H1 (cell line): ENCODE measurements at regions not wholly inside any gene's neighbourhood (a gene's known extent, or its start where the extent isn't known, plus 50 kb on each side); places are given as distances from the start of the nearest gene placed in this dataset.

Source experiments
- PHF8 ChIP-seq: fragments of 200-600 bp; sonication (generic); conservative IDR thresholded peaks from 2 replicates; pipeline ENCODE4 v1.7.1; 2012; ENCODE audit warnings: low read depth, mild to moderate bottlenecking, inconsistent platforms, low read length, moderate library complexity
- SP1 ChIP-seq: IDR thresholded peaks from 2 replicates; pipeline ENCODE4 v1.6.1; 2011; ENCODE audit warnings: low read depth, low read length
- TF ChIP-seq, protein P1 (sequence below): fragments of 300-600 bp; sonication (generic); IDR thresholded peaks from 2 replicates; pipeline ENCODE4 v1.7.1; 2012; ENCODE audit warnings: low read length, moderate library complexity, mild to moderate bottlenecking, inconsistent platforms; ENCODE audit not compliant: insufficient replicate concordance

DNA sequence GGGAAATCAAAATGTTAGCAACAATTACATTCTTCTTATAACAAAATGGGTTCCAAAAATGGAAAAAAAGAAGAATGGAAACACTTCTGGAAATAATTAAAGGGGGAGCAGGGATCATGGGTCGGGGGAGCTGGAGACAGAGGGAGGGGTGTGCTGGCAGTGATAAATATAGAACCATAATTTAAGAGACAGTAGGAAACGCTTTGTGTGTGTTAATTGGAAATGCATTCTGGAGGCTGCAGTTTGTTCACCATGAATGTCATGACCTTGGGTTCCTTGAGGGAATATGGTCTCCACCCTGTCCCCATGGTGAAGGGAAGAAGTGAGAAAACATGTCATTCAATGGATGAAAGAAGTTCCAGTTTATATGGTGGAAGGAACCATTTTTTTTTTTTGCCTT, 540.7 kb downstream of the TNS1 start (continued):
- TF ChIP-seq, protein P1, sequence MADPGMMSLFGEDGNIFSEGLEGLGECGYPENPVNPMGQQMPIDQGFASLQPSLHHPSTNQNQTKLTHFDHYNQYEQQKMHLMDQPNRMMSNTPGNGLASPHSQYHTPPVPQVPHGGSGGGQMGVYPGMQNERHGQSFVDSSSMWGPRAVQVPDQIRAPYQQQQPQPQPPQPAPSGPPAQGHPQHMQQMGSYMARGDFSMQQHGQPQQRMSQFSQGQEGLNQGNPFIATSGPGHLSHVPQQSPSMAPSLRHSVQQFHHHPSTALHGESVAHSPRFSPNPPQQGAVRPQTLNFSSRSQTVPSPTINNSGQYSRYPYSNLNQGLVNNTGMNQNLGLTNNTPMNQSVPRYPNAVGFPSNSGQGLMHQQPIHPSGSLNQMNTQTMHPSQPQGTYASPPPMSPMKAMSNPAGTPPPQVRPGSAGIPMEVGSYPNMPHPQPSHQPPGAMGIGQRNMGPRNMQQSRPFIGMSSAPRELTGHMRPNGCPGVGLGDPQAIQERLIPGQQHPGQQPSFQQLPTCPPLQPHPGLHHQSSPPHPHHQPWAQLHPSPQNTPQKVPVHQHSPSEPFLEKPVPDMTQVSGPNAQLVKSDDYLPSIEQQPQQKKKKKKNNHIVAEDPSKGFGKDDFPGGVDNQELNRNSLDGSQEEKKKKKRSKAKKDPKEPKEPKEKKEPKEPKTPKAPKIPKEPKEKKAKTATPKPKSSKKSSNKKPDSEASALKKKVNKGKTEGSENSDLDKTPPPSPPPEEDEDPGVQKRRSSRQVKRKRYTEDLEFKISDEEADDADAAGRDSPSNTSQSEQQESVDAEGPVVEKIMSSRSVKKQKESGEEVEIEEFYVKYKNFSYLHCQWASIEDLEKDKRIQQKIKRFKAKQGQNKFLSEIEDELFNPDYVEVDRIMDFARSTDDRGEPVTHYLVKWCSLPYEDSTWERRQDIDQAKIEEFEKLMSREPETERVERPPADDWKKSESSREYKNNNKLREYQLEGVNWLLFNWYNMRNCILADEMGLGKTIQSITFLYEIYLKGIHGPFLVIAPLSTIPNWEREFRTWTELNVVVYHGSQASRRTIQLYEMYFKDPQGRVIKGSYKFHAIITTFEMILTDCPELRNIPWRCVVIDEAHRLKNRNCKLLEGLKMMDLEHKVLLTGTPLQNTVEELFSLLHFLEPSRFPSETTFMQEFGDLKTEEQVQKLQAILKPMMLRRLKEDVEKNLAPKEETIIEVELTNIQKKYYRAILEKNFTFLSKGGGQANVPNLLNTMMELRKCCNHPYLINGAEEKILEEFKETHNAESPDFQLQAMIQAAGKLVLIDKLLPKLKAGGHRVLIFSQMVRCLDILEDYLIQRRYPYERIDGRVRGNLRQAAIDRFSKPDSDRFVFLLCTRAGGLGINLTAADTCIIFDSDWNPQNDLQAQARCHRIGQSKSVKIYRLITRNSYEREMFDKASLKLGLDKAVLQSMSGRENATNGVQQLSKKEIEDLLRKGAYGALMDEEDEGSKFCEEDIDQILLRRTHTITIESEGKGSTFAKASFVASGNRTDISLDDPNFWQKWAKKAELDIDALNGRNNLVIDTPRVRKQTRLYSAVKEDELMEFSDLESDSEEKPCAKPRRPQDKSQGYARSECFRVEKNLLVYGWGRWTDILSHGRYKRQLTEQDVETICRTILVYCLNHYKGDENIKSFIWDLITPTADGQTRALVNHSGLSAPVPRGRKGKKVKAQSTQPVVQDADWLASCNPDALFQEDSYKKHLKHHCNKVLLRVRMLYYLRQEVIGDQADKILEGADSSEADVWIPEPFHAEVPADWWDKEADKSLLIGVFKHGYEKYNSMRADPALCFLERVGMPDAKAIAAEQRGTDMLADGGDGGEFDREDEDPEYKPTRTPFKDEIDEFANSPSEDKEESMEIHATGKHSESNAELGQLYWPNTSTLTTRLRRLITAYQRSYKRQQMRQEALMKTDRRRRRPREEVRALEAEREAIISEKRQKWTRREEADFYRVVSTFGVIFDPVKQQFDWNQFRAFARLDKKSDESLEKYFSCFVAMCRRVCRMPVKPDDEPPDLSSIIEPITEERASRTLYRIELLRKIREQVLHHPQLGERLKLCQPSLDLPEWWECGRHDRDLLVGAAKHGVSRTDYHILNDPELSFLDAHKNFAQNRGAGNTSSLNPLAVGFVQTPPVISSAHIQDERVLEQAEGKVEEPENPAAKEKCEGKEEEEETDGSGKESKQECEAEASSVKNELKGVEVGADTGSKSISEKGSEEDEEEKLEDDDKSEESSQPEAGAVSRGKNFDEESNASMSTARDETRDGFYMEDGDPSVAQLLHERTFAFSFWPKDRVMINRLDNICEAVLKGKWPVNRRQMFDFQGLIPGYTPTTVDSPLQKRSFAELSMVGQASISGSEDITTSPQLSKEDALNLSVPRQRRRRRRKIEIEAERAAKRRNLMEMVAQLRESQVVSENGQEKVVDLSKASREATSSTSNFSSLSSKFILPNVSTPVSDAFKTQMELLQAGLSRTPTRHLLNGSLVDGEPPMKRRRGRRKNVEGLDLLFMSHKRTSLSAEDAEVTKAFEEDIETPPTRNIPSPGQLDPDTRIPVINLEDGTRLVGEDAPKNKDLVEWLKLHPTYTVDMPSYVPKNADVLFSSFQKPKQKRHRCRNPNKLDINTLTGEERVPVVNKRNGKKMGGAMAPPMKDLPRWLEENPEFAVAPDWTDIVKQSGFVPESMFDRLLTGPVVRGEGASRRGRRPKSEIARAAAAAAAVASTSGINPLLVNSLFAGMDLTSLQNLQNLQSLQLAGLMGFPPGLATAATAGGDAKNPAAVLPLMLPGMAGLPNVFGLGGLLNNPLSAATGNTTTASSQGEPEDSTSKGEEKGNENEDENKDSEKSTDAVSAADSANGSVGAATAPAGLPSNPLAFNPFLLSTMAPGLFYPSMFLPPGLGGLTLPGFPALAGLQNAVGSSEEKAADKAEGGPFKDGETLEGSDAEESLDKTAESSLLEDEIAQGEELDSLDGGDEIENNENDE = no peak
- no peak for TF ChIP-seq PHF8
- no peak for TF ChIP-seq SP1
